AML-193 (cell line): ENCODE measurements at regions not wholly inside any gene's neighbourhood (a gene's known extent, or its start where the extent isn't known, plus 50 kb on each side); places are given as distances from the start of the nearest gene placed in this dataset.

Source experiments
- DNase-seq, 2 experiments: peaks; one replicate each; lab custom pipeline; 2025; lab: John Stamatoyannopoulos, UW

- DNase-seq, result no peak
Observed at GRCh38 chr5:158553195-158553961, 546.3 kb downstream of the EBF1 start.

GRCh38 chr5:158552241-158552640 lies 547.5 kb downstream of the EBF1 start:
- no peak for DNase-seq

- DNase-seq, result no peak
Observed at GRCh38 chr5:158549311-158549710, 550.4 kb downstream of the EBF1 start.

GRCh38 chr5:158546748-158547147 lies 553.0 kb downstream of the EBF1 start:
- DNase-seq, result no peak

- DNase-seq, result no peak
Observed at GRCh38 chr5:158545949-158546530, 553.7 kb downstream of the EBF1 start.

- DNase-seq, result no peak
Observed at GRCh38 chr5:158544388-158545339, 555.1 kb downstream of the EBF1 start.

GRCh38 chr5:158543539-158544387 lies 556.0 kb downstream of the EBF1 start:
- no peak for DNase-seq

- DNase-seq, result no peak
Observed at GRCh38 chr5:158541536-158542297, 558.0 kb downstream of the EBF1 start.

- DNase-seq, result no peak
Observed at GRCh38 chr5:158538506-158539074, 561.1 kb downstream of the EBF1 start.

- no peak for DNase-seq
Observed at GRCh38 chr5:158537366-158537765, 562.4 kb downstream of the EBF1 start.

- DNase-seq, result no peak
Observed at GRCh38 chr5:158534203-158534602, 565.5 kb downstream of the EBF1 start.

- no peak for DNase-seq
Observed at GRCh38 chr5:158532739-158533138, 567.0 kb downstream of the EBF1 start.

- DNase-seq, result no peak
Observed at GRCh38 chr5:158531860-158532259, 567.9 kb downstream of the EBF1 start.

GRCh38 chr5:158530115-158530514 lies 569.6 kb downstream of the EBF1 start:
- DNase-seq, result no peak

- no peak for DNase-seq
Observed at GRCh38 chr5:158529454-158529853, 570.3 kb downstream of the EBF1 start.

GRCh38 chr5:158525663-158526062 lies 574.1 kb downstream of the EBF1 start:
- DNase-seq, result no peak

- no peak for DNase-seq
Observed at GRCh38 chr5:158524070-158524469, 575.6 kb downstream of the EBF1 start.

- no peak for DNase-seq
Observed at GRCh38 chr5:158522776-158523175, 576.9 kb downstream of the EBF1 start.

- DNase-seq, result no peak
Observed at GRCh38 chr5:158521995-158522394, 577.7 kb downstream of the EBF1 start.

- DNase-seq, result no peak
Observed at GRCh38 chr5:158519433-158520021, 580.2 kb downstream of the EBF1 start.
